ENCODE measurements at regions not wholly inside any gene's neighbourhood (a gene's known extent, or its start where the extent isn't known, plus 50 kb on each side); places are given as distances from the start of the nearest gene placed in this dataset.

- TF ChIP-seq, protein P1, sequence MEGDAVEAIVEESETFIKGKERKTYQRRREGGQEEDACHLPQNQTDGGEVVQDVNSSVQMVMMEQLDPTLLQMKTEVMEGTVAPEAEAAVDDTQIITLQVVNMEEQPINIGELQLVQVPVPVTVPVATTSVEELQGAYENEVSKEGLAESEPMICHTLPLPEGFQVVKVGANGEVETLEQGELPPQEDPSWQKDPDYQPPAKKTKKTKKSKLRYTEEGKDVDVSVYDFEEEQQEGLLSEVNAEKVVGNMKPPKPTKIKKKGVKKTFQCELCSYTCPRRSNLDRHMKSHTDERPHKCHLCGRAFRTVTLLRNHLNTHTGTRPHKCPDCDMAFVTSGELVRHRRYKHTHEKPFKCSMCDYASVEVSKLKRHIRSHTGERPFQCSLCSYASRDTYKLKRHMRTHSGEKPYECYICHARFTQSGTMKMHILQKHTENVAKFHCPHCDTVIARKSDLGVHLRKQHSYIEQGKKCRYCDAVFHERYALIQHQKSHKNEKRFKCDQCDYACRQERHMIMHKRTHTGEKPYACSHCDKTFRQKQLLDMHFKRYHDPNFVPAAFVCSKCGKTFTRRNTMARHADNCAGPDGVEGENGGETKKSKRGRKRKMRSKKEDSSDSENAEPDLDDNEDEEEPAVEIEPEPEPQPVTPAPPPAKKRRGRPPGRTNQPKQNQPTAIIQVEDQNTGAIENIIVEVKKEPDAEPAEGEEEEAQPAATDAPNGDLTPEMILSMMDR (conservative IDR thresholded peaks at IDR 0.05; ENCODE audit: low read length) = no peak
- TF ChIP-seq EZH2phosphoT487 (IDR thresholded peaks at IDR 0.05; ENCODE audit: borderline replicate concordance) = no peak
Observed at GRCh38 chr12:62098132-62098531, 162.1 kb upstream of the USP15 start.

Data from Loucy (cell line).